AG09319 (cell line): ENCODE measurements at regions not wholly inside any gene's neighbourhood (a gene's known extent, or its start where the extent isn't known, plus 50 kb on each side); places are given as distances from the start of the nearest gene placed in this dataset.
A peak's percentile ranks its signal among the peaks of the same experiment; 100 is the strongest.

ENCODE experiments used
- DNase-seq: peaks from one replicate; pipeline ENCODE4 v3.0.0-alpha.2; 2010; ENCODE audit warnings: low read depth; ENCODE audit errors: extremely low read depth
- TF ChIP-seq, protein P1 (sequence below): IDR thresholded peaks from 2 replicates; pipeline ENCODE4 v1.5.1; 2011; ENCODE audit warnings: low read depth, mild to moderate bottlenecking, inconsistent platforms, low read length, moderate library complexity

DNA sequence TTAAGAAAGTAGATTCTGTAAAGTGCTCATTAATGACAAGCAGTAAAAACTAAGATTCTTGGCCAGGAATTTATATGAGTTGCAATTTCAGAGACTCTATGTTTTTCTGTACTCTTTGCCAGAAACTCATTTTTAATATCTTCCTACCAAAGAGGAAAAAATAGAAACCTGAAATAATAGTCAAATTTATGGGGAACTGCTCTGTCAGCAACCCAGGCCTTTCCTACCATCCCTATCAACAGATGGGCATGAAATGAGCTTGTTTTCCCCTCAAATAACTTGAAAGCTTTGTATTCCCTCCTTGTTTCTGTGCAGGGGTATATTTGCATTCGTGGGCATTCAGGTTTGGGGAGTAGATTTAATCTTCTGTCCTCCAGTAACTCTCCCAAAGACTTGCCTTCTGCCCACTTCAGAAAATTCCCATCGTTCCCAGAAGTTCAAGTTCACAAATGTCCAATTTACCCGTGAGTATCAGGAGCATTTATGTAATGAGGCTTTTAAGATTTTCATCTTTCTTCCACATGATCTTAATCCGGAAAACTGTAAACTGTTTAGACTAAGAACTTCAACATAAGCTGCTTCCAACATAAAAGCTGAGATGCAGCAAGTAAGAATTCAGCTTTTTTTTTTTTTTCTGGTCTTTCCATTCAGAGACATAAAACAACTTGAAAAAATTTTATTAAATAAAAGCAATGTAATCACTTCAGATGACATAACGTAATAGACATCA lies 363.1 kb downstream of the EFNB2 start:
- no peak for DNase-seq
- TF ChIP-seq, protein P1, sequence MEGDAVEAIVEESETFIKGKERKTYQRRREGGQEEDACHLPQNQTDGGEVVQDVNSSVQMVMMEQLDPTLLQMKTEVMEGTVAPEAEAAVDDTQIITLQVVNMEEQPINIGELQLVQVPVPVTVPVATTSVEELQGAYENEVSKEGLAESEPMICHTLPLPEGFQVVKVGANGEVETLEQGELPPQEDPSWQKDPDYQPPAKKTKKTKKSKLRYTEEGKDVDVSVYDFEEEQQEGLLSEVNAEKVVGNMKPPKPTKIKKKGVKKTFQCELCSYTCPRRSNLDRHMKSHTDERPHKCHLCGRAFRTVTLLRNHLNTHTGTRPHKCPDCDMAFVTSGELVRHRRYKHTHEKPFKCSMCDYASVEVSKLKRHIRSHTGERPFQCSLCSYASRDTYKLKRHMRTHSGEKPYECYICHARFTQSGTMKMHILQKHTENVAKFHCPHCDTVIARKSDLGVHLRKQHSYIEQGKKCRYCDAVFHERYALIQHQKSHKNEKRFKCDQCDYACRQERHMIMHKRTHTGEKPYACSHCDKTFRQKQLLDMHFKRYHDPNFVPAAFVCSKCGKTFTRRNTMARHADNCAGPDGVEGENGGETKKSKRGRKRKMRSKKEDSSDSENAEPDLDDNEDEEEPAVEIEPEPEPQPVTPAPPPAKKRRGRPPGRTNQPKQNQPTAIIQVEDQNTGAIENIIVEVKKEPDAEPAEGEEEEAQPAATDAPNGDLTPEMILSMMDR = no peak

DNA sequence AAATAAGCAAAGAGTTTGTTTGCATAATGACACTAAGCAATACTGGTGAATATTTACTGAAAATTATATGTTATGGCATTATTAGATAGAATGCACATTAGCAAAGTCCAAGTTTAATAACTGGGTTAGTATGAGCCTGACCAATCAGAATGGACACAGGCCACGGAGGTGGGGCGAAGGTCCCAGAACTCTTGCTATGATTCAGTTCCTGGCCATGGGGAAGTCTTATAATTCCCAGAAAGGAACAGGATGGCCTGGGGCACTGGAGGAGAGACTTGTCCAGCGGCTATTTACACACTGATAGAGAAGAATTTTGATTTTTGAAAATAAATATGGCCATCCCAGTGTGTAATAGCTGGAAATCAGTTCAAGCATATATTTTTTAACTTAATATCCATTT lies 372.0 kb downstream of the EFNB2 start:
- TF ChIP-seq, protein P1 = no peak
- no peak for DNase-seq

DNA sequence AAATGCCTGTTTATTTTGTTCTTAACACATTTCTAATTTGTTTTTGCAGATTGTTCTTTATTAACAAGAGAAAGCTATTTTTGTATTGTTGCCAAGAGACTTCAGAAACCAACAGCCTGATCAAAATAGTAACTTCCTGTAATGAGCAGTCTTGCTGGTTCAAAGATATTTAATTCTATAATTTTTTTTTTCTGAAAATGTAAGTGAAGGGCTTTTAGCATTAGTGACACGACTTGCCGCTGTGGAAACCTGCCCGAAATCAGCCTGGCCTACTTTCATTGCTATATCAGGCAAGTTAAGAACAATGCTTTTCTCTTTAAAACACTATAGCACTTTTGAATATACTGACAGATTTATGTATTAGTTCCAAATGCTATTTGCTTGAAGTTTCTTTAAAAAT lies 374.3 kb downstream of the EFNB2 start:
- TF ChIP-seq, protein P1 = no peak
- DNase-seq = no peak

DNA sequence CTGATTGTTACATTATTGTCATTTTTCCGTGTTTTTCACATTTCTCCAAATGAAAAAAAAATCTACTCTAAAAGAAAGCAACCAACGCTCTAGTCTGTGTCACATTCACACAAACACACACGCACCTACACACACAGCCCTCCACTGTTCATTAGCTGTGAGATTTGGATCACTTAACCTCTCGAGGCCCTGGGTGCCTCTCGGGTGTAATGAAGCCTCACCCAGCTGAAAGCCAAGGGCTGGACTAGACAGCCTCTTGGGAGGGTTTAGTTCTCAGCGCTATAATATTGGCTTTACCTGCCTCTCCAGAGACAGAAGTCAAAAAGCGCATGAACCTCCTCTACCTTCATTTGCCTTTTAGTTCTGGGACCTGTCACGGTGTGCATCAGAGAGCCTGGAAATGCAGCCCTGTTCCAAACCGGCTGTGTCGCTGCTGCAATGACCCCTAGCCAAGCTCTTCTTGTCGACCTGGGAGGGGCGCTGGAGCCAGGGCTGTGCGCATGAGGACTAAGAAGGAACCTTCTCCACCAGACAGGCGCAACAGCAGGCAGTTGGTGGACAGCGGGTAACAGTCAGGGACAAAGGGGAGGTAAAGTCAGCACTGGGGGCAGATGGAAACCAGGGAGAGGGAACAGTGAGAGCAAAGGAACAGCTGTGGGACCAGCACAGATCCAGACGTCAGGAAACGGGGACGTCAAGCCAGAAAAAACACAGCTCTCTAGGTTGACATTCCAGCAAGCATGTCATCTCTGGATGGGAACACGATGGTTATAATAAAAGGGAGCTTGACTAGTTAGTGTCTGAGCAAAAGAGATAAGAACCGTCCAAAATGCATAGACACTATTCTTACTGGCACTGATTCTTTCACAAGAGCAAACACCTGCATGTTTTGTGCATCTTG lies 375.9 kb downstream of the EFNB2 start:
- TF ChIP-seq, protein P1 = no peak
- DNase-seq = no peak

DNA sequence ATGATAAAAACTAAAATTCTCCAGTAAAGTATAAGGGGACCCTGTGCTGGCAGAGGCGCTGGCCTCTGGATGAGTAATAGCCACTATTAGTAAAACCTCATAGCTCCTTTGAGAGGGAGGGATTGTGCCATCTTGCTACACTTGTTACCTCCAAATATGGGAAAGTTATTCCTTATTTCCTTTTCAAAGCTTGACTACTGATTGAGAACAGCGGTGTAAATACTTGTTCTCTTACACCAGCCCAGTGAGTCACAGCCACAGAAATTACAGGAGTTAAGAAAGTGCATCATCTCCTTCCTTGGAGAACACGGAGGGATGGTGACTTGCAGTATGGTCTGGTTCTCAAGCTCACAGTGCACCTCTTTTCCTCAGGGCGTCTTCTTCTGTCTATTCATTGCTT lies 379.0 kb downstream of the EFNB2 start:
- peak; percentile 80 for DNase-seq
- TF ChIP-seq, protein P1 = no peak

DNA sequence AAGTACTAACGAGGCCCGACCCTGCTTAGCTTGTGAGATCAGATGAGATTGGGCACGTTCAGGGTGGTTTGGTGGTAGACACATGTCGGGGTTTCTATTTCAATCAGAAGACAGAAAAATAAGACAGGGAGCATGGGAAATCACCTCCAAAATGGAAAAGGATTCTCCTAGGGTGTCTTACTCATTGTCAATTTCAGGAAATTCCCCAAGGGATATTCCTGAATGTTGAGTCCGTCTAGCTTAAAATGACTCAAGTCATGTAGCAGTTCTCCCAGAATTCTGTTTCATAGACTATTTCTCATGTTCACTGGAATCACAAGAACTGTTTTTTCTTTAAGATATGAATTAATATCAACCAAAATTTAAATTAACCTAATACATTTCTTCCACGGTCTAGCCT lies 380.1 kb downstream of the EFNB2 start:
- DNase-seq = no peak
- TF ChIP-seq, protein P1 = no peak

DNA sequence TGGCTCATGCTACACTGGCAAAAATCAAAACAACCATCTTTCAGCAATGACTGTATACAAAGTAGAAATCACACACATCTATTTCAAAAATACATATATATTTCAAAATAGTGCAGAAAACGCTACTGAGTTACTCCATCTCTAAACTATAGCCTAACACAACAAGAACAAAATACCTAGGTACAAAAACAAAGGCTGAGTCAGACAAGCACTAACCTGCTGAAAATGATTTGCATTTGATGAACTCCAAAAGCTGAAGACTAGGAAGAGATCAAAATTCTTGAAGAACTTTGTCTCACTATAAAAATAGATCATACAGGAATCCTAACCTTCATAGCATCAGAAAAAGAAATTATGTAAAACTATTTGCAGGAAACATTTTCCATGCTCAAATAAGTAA lies 381.6 kb downstream of the EFNB2 start:
- no peak for DNase-seq
- TF ChIP-seq, protein P1 = no peak
